HG03064 (cell line): ENCODE measurements at regions not wholly inside any gene's neighbourhood (a gene's known extent, or its start where the extent isn't known, plus 50 kb on each side); places are given as distances from the start of the nearest gene placed in this dataset.

Experiments used
- ATAC-seq: cut with Tn5 transposase; IDR thresholded peaks from one replicate; pipeline ENCODE4 v1.9.1; 2021; ENCODE audit warnings: low read depth; ENCODE audit not compliant: unreplicated experiment

DNA sequence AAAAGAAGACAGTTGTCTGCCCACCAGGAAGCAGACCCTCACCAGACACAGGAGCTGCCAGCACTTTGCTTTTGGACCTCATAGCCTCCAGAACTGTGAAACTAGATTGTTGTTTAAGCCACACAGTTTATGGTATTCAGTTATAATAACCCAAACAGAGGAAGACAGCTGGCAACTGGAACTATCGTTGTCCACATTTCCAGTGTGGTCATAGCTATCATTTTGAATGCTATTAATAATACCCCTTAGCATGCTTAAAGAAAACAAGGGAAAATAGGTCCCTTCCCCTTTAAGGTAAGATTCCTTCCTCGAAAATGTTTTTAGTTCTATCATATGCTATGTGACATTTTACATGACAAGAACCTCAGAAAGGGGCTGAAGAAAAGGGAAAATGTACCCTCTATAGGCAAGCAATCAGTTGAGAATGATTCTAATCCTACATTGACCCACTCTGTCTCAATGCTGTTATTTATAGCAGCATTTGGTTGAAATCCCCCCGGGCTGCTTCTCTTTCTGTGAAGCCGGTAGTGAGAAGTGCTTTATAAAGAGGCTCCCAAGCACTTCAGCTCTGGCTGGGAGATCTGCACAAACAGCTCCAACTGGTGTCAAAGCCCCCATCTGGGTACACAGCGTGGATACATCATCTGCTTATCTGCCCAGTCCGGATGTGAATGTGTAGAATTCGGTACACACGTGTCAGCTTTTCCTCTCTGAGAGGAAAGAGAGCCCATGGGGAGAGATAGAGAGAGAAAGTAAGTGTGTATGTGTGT is 221.2 kb upstream of the FLRT2 start:
- no peak for ATAC-seq

DNA sequence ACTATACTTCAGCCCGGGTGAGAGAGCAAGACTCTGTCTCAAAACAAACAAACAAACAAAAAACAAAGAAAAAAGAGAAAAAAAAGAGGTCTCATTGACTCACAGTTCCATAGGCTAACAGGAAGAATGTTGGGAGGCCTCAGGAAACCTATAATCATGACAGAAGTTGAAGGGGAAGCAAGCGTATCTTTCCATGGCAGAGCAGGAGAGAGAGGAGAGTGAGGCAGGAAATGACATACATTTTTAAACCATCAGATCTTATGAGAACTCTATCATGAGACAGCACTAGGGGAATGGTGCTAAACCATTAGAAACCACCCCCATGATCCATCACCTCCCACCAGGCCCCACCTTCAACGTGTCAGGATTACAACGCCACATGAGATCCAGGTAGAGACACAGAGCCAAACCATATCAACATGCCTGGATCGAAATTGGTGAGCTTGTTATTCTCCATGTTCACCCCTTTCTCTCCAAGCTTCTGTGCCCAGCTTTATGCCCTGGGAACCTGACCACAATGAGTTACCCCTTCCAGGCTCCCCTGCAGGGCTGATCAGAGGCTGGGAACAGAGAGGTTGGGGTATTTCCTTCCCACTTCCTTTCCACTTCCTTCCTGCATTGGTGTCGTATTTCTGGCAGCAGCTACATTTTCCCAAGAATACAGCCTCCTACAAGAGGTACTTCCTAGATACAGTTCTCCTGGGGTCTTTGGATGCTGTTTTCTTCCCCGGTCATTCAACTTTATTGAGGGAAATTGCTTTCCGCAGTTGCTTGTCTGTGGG is 219.3 kb upstream of the FLRT2 start:
- ATAC-seq = no peak

DNA sequence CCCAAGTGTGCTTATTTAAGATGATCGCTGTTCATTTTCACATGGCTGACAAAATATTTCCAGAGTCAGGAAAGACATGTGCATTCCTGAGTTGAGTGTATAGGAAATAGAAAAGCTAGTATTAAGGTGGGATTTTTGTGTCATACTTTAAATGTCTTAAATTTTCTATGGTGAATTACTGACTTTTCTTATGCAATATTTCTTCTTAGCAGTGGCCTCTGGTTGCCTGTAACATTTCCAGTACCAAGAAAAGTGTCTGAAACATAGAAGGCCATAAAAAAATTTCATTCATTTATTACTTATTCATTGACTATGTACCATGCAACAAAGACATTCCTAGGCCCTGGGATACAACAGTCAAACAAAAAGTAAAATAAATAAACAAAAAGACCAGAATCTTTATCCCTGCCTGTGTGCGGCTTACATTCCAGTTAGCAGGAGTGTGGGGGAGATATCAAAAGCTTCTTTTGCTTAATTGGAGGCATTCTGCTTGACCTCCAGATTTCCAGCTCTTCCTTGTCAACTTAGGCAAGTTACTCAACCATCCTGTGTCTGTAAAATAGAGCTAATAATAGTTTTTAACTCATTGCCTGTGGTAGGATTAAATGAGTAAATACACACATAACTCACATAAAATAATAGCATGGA is 216.3 kb upstream of the FLRT2 start:
- no peak for ATAC-seq

DNA sequence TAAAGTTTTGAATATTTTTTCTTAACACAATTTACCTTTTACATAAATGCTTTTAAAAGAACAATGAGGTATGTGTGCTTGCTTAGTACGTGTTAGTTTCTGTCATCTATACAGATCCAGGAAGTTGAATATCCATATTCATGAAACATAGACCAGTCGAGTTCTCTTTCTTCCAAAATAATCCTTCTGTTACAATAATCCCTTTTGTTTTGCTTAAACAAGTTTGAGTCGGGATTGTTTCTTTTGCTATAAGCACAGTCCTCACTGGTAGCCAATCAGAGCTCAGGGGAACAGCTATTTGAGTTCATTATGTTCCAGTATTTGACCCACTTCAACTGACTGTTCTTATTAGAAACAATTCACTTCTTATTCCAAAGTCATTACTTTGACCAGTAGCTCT is 214.7 kb upstream of the FLRT2 start:
- ATAC-seq = no peak

DNA sequence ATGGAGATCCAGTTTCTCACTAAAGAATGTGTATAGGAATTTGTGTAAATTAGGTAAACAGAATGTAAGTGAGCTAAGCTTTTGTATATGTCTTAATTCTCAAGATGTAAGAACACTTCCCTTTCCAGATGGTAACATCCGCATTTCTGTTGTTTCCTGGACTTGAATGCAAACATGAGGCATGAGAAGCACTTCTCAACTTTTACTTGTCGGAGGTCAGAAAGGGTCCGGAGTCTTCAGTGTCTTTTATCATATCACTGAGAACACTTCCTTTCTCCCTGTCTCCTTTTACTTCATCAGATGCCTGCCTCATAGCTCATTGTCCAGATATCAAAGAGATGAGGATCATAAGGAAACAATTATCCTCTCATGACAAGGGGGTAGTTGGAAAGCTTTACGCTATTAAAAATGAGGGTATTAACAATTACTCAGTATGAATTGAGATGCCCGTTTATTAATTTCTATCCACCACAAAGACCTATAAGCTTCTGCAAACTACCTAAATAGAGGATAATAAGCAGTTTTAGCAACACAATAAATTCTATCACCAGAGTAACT is 214.1 kb upstream of the FLRT2 start:
- no peak for ATAC-seq

DNA sequence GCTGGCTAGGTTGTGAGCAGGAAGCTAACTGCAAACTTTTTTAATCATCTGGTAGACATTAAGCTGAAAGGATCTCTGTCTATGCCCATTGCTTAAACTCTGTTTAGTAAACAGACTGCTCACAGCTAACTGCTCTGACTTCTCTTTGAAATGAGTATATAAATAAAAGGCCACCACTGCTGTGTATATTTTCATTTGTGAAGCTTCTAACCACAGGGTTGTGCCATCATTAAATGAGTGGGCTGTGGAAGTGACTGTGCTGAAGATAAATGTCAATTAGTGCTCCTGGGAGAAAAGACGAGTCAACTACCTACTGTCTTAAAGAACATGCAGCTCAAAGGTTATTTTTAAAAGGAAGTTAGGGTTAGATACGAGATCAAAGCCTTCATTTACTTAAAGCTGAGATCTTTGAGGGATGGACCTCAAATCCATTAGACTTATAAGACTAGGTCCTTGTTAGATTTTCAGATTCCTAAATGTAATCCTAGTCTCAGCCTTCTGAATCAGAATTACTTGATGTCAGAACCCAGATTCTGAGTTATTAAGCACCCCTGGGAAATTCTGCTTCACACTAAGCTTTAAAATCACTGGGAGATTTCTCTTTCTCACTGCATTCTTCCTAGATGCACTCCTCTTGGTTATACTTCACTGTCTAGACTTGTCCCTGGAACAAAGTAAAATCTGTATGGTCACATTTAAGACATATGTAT is 213.1 kb upstream of the FLRT2 start:
- ATAC-seq = no peak

DNA sequence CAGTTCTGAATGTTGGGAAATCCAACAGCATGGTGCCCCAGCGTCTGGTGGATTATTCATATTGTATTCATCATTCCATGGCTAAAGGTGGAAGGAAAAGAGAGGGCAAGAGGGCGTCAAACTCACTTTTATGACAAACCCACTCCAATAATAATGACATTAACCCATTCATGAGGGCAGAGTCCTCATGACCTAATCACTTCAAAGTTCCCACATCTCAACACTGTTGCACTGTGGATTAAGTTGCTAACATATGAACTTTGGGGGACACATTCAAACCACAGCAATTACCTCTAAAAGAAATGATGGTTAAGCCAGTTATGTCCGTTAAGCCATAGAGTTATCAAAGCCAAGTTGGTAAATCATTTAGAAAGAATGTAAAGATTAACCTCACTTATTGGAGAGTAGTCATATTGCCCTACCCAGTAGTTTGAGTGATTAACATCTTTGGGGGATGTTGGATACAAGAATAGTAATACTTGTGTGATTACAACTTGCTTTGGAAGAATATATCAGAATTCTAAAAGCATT is 212.4 kb upstream of the FLRT2 start:
- no peak for ATAC-seq

DNA sequence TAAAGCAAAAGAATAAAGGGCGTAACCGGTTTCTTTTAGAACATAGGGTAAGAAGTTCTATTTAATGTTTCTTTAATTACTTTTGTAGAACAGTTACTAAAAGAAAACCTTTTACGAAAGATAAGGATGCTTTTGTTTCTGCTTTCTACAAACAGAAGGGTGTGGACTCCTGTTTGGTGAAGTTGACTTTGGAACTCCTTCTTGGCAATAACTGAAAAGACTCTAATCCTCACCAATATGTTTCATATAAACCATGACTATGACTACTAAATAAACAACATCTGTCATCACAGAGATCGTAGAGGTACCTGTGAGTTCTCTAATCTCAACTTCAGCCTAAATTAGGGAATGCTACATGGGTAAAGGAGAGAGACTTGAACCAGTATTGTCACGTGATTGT is 210.8 kb upstream of the FLRT2 start:
- no peak for ATAC-seq

DNA sequence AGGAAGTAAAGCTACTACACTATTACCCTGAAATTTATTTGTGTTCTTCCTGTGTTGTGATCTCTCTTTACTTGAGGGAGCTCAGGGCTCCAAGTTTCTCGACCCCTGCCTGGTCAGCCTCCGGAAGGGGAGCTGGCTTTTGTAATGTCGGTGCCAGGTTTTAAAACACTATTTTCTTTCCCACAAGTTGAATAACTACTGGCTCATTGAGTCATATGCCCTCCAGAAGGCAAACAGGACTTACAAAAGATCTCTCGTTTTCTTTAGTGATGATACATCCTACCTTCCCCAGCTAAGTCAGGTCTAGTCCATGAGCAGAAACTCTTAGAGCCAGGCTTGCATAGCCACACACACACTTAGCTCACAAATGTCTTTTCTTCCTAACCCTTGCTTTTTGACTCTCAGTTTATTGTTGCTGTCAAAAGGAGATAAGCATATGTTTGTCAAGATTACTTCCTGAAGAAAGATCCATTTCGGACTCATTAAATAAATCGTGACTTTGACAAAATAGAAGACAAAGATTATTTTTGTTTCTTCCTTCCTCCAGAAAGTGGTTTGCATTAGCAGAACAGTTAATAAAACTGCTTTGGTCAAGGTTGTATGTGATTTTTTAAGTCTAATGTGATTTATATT is 209.8 kb upstream of the FLRT2 start:
- no peak for ATAC-seq

DNA sequence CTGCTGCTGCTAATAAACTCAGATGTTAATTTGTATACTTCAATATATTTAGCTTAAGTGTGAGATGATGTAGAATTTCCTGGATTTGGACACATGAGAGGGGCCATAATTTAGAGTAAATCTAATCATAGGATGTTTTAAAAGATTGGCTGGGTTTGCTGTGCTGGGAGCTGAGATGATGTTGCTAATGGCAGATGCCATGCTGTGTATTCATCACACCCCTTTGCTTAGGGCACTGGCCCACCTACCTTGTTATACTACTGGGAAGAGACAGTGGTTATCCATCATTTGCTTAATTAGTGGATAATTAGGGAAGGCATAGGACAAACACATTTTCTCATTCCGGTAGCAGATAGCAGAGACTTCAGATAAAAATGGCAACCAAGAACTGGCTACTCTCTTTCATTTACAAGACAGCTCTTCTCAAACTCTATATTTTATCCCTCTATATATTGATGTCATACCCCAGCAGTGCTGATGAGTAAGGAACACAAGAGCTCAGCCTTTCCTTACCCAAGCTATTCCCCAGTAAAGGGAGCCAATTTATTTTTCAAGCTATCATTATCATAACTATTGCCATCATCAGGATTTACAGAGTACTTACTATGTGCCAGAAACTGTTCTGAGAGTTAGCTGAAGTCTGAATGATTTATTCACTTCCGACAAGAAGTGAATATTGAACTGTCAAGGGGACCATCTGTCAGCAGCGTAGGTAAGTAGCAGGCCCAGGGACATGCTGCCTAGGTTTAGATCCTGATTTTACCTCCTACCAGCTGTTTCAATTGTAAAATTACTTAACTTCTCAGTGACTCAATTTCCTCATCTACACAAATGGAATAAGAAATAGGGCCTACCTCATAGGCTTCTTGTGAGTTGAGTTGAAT is 204.6 kb upstream of the FLRT2 start:
- no peak for ATAC-seq

DNA sequence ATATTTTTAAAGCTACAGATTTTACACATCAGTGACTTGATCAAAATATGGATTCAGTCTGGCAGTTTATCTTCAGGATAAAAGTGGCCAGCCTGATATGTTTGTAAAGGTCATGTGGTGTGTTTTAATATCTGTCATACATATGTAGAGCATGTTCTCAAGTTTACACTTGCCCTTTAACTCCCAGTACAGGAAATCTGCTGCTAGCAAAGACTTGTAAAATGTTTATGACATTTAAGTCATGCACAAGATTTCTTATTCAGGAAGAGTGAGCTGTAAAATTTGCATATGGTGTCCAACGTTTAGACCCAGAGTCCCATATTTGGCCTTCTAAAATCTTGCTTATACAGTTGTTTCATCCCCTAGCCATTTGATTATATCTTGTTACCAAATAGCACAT is 197.5 kb upstream of the FLRT2 start:
- ATAC-seq = no peak

DNA sequence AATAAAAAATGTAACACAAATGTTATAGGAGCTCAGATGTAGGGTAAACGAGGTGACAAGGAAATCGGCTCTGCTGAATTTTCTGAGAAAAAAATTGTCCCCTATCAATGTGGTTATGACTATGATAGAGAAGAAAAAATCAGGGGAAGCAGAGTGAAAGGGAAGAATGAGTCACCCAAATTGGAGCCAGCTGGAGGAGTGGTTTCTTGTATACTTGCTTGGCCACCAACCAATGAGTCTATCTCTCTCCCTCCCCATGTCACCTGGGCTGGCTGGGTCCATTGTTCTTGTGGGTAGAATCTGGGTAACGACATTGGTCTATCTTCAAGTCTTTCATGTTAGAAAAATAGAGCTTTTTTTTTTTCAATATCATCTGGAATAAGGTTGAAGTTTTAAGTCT is 196.6 kb upstream of the FLRT2 start:
- ATAC-seq = no peak

DNA sequence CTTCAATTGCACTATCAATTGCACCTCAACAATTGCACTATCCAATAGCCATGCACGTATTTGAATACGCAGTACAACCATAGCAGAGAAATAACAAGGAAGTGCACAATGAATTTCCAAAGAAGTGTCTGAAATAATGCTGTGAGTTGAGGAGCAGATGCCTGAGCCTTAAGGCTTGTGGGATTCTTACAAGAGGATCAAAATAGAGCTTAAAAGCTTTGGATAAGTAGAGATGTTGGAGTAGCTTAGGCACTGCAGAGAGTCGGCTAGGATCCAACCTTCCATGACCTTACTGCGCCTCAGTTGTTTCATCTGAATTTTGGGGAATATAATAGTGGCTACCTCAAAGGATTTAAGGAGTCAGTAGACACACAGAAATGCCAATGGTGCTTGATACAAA is 196.1 kb upstream of the FLRT2 start:
- no peak for ATAC-seq

DNA sequence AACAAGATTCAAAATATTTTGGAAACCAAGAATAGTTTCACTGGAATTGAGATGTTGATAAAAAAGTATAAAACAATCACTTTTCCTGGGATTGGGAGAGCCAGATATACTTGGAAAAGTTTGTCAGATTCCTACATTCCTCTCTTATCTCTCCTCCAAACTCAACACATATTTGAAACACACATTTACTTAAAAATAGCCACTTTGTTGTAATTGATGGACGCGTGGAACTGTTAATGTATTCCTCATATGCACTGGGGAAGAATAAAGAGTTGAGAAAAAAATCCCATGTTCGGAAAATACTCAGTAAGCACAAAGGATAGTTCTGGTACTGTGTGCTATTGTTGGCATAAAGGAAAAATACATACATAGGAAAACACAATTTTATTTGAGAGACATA is 195.6 kb upstream of the FLRT2 start:
- ATAC-seq = no peak

DNA sequence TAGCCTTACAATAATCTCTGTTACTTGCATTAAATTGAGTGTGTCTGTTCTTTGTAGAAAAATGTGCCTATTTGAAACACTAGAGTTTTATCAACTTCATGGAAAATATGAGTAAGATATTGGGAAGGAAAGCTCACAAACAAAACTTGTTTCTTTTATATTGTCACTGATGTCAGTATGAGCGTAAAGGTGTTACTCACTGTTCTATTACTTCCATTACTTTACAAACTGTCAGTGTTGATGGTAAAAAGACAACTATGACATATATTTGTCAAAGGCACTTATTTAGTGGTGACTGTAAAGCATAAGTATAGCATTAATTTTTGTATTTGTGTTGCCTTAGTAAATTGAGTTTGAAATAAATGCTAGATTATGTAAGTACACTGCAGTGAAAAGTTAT is 193.7 kb upstream of the FLRT2 start:
- ATAC-seq = no peak

DNA sequence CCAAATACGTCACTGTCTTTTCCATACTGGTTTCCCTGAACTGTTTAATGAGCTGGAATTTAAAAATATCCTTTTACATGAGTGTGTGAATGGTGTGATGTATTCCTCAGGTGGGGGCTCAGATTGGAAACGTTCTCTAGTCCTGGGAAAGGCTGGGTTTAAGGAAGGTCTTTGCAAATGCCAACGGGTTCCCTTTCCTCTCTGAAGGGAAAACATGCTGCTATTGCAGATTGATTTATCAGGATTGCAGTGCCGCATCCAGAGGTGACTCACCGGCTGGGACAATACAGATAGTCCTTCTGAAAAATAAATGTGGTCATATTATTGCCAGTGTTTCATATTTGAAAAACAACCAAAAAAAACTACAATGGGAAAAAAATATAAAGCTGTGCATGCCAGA is 193.1 kb upstream of the FLRT2 start:
- ATAC-seq = no peak

DNA sequence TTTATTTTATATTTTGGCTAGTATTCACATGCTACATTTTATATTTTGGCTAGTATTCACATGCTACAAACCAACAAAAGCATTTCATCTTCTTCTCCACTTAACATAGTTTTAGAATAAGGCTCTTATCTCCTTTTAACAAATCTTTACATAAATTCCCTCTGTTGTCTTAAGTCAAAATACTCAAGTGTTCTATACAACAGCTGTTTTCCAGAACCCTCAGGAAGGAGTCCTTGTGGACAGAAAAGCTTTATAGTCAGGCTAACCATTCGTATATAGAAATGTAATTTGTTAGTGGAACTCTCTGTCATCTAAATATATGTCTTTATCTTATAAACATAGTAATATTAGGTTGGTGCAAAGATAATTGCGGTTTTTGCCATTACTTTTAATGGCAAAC is 191.0 kb upstream of the FLRT2 start:
- ATAC-seq = no peak

DNA sequence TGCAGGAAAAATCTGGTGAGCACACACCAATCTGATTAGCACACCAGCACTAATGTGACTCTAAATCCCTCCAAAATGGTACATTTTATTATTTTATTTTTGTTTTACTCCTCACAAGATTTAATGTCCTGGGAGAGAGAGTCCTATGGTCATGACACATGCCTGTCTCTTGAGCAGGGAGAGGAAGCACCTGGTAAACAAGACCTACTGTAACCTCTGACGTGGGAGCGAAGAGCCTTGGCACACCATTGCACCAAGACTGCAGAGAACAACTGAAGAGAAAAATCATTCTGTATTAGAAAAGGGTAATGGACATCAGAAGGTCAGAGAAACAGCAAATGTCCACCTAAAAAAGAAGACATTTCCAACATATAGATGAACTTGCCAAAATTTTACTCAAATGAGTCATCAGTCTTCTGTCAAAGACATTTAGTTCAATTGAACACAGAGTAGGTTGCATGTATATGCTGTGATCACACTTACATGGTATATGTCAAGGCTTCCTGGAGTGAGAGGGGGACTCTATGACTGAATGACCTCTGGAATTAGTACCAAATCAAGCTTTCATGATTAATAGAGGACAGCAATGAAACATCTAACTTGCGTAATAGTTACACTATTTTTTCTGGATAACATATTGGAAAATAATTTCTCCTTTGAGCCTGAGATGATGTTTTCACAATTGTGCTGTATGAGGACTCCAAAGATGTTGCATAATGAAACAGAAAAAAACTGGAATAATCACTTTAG is 186.9 kb upstream of the FLRT2 start:
- ATAC-seq = no peak
